K562 (cell line): ENCODE measurements at regions not wholly inside any gene's neighbourhood (a gene's known extent, or its start where the extent isn't known, plus 50 kb on each side); places are given as distances from the start of the nearest gene placed in this dataset.
A peak's percentile ranks its signal among the peaks of the same experiment; 100 is the strongest.

Experiments used
- ATAC-seq: fragments of 200-7000 bp; cut with Tn5 transposase; 3 replicates; pipeline ENCODE4 v1.9.1; 2020; ENCODE audit warnings: moderate library complexity
- BruUV-seq: library from RNA; stranded (reverse); fragments of 400-500 nt; replicated peaks from 2 replicates; lab custom pipeline; 2021; lab: Mats Ljungman, UMichigan
- CTCF ChIA-PET: fragments of 300-600 bp; formaldehyde crosslinking; extraction: SDS; loops from one replicate; lab custom pipeline; 2021; ENCODE audit warnings: low intra/inter-chr PET ratio; lab: Yijun Ruan, JAX
- POLR2A ChIA-PET: fragments of 300-600, 350-650 bp; sonication (Branson Sonifier 250); formaldehyde crosslinking; extraction: SDS; loops from one replicate; lab custom pipeline; 2021; ENCODE audit warnings: antibody characterized with exemption, inconsistent platforms; lab: Yijun Ruan, JAX
- DNase-seq, 4 experiments: peaks; one replicate each; pipeline versions ENCODE4 v3.0.0 to v3.0.0-alpha.2; 2011 to 2018; ENCODE audit warnings: low spot score in 3 of 4, mixed read lengths in 3 of 4; ENCODE audit errors: extremely low read depth in 1 of 4
- FAIRE-seq: peaks from 2 replicates; lab custom pipeline; 2011; peaks lifted over from hg19 to GRCh38; lab: Jason Lieb, UNC
- H2AFZ ChIP-seq: 2 replicates; pipeline ENCODE4 v1.6.0; 2011; ENCODE audit warnings: low read depth, low read length, control low read depth, inconsistent platforms
- H3K27ac ChIP-seq: fragments of 200-600 bp; 3 replicates; pipeline ENCODE4 v1.8.0; 2011; ENCODE audit warnings: low read depth, mild to moderate bottlenecking, control low read depth, inconsistent platforms, low read length, moderate library complexity, mixed read lengths; ENCODE audit errors: extremely low read depth
- H3K27me3 ChIP-seq, 2 experiments: fragments of 300-600 bp in 1 of 2; 2 replicates in 1 of 2; 3 replicates in 1 of 2; pipeline versions ENCODE4 v1.6.0 to v1.8.0; 2011; ENCODE audit warnings: inconsistent platforms in 2 of 2, low read length in 2 of 2, mild to moderate bottlenecking in 1 of 2, mixed read lengths in 1 of 2, moderate library complexity in 1 of 2; ENCODE audit not compliant: control insufficient read depth in 2 of 2, insufficient read depth in 2 of 2
- H3K36me3 ChIP-seq: fragments of 300-600 bp; 3 replicates; pipeline ENCODE4 v1.8.0; 2011; ENCODE audit warnings: mild to moderate bottlenecking, low read length, inconsistent platforms; ENCODE audit not compliant: control insufficient read depth, insufficient read depth
- H3K4me1 ChIP-seq, 2 experiments: fragments of 200-600 bp in 1 of 2; replicated peaks in 1 of 2; 2 replicates in 1 of 2; 3 replicates in 1 of 2; pipeline versions ENCODE4 v1.5.1 to v1.8.0; 2011; ENCODE audit warnings: inconsistent platforms in 2 of 2, low read length in 2 of 2, mild to moderate bottlenecking in 1 of 2, mixed read lengths in 1 of 2, moderate library complexity in 1 of 2; ENCODE audit not compliant: control insufficient read depth in 2 of 2, insufficient read depth in 2 of 2
- H3K4me2 ChIP-seq: 2 replicates; pipeline ENCODE4 v1.6.1; 2011; ENCODE audit warnings: low read length, control low read depth, inconsistent platforms, mixed read lengths; ENCODE audit not compliant: insufficient read depth
- H3K4me3 ChIP-seq: fragments of 200-600 bp; sonication (generic), shearing (Covaris generic); 2 replicates; pipeline ENCODE4 v1.5.1; 2016; ENCODE audit warnings: control low read depth, inconsistent platforms
- H3K79me2 ChIP-seq: fragments of 200-600 bp; 3 replicates; pipeline ENCODE4 v1.8.0; 2011; ENCODE audit warnings: low read length, inconsistent platforms; ENCODE audit not compliant: control insufficient read depth, insufficient read depth
- H3K9ac ChIP-seq, 2 experiments: 2 replicates each; pipeline versions ENCODE4 v1.6.0 to v1.6.1; 2011; ENCODE audit warnings: low read depth in 2 of 2, low read length in 2 of 2, control low read depth in 1 of 2, inconsistent platforms in 1 of 2, mild to moderate bottlenecking in 1 of 2, mixed read lengths in 1 of 2; ENCODE audit not compliant: insufficient read depth in 1 of 2
- H3K9me1 ChIP-seq: one replicate; pipeline ENCODE4 v1.6.0; 2011; ENCODE audit warnings: inconsistent platforms, mild to moderate bottlenecking, low read length, moderate library complexity; ENCODE audit not compliant: control insufficient read depth, insufficient read depth
- H3K9me3 ChIP-seq: replicated peaks from 2 replicates; pipeline ENCODE4 v1.5.1; 2011; ENCODE audit warnings: low read depth, low read length, inconsistent platforms; ENCODE audit not compliant: control insufficient read depth, insufficient read depth
- H4K20me1 ChIP-seq: replicated peaks from 2 replicates; pipeline ENCODE4 v1.6.1; 2011; ENCODE audit warnings: low read length, inconsistent platforms, mixed read lengths; ENCODE audit not compliant: control insufficient read depth, insufficient read depth
- CBFA2T2 ChIP-seq: fragments of 450-650 bp; conservative IDR thresholded peaks from 2 replicates; pipeline ENCODE4 v1.6.1; 2017; ENCODE audit warnings: mild to moderate bottlenecking
- FOXJ2 ChIP-seq: fragments of 200-800 bp; sonication (Bioruptor generic); IDR thresholded peaks from 2 replicates; pipeline ENCODE4 v1.6.1; 2016; ENCODE audit warnings: missing genetic modification characterization, missing compliant biosample characterization
- MYBL2 ChIP-seq, 2 experiments: fragments of 450-650 bp in 1 of 2; sonication (generic) in 1 of 2; formaldehyde crosslinking in 1 of 2; IDR thresholded peaks; 2 replicates each; pipeline versions ENCODE4 v1.6.1 to v1.8.1; 2017 to 2022; ENCODE audit warnings: borderline replicate concordance in 1 of 2, inconsistent platforms in 1 of 2, low read depth in 1 of 2, mild to moderate bottlenecking in 1 of 2, missing genetic modification reagents in 1 of 2, moderate library complexity in 1 of 2
- WGBS: fragments of 100-300 bp; shearing (Covaris generic); methylation state at CpG from one replicate; pipeline ENCODE4 v1.1.6; 2016; ENCODE audit warnings: low coverage, mixed read lengths; ENCODE audit not compliant: insufficient coverage; ENCODE audit errors: missing lambda C conversion rate; 5-methylcytosine and 5-hydroxymethylcytosine counted together
- in situ Hi-C: fragments of 300-500 bp; cut with MboI; formaldehyde crosslinking; loops from 4 replicates; pipeline ENCODE4 v1.15.0; 2018; ENCODE audit warnings: inconsistent platforms, mixed read lengths
- intact Hi-C: fragments of 100-400 bp; cut with micrococcal nuclease; formaldehyde crosslinking; loops from 2 replicates; pipeline ENCODE4 v1.14.2; 2022
- TF ChIP-seq, protein P1 (sequence below): sonication (generic); formaldehyde crosslinking; IDR thresholded peaks from 2 replicates; pipeline ENCODE4 v1.8.0; 2022; ENCODE audit warnings: mild to moderate bottlenecking, missing genetic modification reagents
- TF ChIP-seq, protein P2 (sequence below): fragments of 450-650 bp; IDR thresholded peaks from 2 replicates; pipeline ENCODE4 v1.6.1; 2016; ENCODE audit warnings: mild to moderate bottlenecking, moderate library complexity
- TF ChIP-seq, protein P3 (sequence below), 2 experiments: fragments of 200-800 bp in 1 of 2; sonication (Bioruptor generic) in 1 of 2; sonication (generic) in 1 of 2; formaldehyde crosslinking in 1 of 2; IDR thresholded peaks in 1 of 2; conservative IDR thresholded peaks in 1 of 2; 2 replicates each; pipeline versions ENCODE4 v1.5.0 to v1.6.1; 2016 to 2020; ENCODE audit warnings: missing compliant biosample characterization in 1 of 2, missing genetic modification characterization in 1 of 2, missing genetic modification reagents in 1 of 2

DNA sequence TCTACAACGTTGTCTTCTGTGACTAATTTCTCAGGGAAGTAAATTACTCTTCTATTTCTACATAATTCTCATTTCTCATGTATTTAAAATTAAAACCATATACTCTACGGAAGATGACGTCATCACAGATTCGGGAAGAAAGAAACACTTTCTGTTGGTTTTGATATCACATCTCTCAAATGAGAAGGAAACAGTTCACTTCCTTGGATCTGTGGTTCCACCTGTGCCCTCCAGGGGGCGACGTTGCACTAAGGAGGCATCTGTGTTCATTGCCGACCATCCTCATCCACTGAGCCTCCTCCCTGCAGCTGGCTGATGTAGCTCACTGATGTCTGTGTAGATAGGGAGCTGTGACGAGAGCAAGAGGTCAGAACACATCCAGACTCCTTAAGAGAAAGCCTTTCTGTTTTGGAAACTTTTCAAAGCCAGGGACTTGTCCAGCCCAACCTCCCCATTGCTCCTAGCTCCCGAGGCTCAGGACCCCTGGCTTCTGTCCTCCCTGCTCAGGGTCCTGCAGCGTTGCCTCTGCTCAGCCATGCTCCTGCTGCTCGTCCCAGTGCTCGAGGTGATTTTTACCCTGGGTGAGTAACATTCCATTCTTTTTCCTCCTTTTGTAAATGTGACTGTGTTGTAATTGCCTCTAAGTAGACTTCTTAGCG lies 172.7 kb upstream of the OR4E1 start:
- DNase-seq (peak; percentile 14 to 40 (median 22)), FAIRE-seq (peak; percentile 86), ATAC-seq (peak; percentile 77)
- no TSS peak for BruUV-seq
- Histone ChIP-seq H3K9me1 (no peaks in the 10 kb centered on the region), H3K9ac (no peak overlapping the region), H3K27ac (no peak overlapping the region), H3K4me1 (no peaks in the 10 kb centered on the region), H3K4me2 (no peak overlapping the region), H3K79me2 (no peaks in the 10 kb centered on the region), H3K4me3 (no peak overlapping the region), H2AFZ (no peak overlapping the region), H4K20me1 (no peaks in the 10 kb centered on the region), H3K27me3 (no peaks in the 10 kb centered on the region; a peak in 1 of 5 replicates), H3K9me3 (no peaks in the 10 kb centered on the region), H3K36me3 (no peaks in the 10 kb centered on the region)
- ChIA-PET CTCF (no interaction called here), POLR2A (interaction anchor here (0.9 kb wide), 1 partner anchor 21 kb away, joined by 3 read pairs; no protein-coding TSS in a partner anchor)
- intact Hi-C loops = no loop called here
- WGBS = under 1% methylated on average over 13 of the region's 13 CpGs
- in situ Hi-C loops = no loop called here
- TF ChIP-seq, protein P1, sequence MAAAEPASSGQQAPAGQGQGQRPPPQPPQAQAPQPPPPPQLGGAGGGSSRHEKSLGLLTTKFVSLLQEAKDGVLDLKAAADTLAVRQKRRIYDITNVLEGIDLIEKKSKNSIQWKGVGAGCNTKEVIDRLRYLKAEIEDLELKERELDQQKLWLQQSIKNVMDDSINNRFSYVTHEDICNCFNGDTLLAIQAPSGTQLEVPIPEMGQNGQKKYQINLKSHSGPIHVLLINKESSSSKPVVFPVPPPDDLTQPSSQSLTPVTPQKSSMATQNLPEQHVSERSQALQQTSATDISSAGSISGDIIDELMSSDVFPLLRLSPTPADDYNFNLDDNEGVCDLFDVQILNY (CRISPR knock-in tag) = no peak
- no peak for TF ChIP-seq MYBL2 (IDR thresholded peaks at IDR 0.05; ENCODE audit: low read depth)
- TF ChIP-seq MYBL2 (CRISPR knock-in tag; IDR thresholded peaks at IDR 0.05; ENCODE audit: borderline replicate concordance) = no peak
- TF ChIP-seq, protein P2, sequence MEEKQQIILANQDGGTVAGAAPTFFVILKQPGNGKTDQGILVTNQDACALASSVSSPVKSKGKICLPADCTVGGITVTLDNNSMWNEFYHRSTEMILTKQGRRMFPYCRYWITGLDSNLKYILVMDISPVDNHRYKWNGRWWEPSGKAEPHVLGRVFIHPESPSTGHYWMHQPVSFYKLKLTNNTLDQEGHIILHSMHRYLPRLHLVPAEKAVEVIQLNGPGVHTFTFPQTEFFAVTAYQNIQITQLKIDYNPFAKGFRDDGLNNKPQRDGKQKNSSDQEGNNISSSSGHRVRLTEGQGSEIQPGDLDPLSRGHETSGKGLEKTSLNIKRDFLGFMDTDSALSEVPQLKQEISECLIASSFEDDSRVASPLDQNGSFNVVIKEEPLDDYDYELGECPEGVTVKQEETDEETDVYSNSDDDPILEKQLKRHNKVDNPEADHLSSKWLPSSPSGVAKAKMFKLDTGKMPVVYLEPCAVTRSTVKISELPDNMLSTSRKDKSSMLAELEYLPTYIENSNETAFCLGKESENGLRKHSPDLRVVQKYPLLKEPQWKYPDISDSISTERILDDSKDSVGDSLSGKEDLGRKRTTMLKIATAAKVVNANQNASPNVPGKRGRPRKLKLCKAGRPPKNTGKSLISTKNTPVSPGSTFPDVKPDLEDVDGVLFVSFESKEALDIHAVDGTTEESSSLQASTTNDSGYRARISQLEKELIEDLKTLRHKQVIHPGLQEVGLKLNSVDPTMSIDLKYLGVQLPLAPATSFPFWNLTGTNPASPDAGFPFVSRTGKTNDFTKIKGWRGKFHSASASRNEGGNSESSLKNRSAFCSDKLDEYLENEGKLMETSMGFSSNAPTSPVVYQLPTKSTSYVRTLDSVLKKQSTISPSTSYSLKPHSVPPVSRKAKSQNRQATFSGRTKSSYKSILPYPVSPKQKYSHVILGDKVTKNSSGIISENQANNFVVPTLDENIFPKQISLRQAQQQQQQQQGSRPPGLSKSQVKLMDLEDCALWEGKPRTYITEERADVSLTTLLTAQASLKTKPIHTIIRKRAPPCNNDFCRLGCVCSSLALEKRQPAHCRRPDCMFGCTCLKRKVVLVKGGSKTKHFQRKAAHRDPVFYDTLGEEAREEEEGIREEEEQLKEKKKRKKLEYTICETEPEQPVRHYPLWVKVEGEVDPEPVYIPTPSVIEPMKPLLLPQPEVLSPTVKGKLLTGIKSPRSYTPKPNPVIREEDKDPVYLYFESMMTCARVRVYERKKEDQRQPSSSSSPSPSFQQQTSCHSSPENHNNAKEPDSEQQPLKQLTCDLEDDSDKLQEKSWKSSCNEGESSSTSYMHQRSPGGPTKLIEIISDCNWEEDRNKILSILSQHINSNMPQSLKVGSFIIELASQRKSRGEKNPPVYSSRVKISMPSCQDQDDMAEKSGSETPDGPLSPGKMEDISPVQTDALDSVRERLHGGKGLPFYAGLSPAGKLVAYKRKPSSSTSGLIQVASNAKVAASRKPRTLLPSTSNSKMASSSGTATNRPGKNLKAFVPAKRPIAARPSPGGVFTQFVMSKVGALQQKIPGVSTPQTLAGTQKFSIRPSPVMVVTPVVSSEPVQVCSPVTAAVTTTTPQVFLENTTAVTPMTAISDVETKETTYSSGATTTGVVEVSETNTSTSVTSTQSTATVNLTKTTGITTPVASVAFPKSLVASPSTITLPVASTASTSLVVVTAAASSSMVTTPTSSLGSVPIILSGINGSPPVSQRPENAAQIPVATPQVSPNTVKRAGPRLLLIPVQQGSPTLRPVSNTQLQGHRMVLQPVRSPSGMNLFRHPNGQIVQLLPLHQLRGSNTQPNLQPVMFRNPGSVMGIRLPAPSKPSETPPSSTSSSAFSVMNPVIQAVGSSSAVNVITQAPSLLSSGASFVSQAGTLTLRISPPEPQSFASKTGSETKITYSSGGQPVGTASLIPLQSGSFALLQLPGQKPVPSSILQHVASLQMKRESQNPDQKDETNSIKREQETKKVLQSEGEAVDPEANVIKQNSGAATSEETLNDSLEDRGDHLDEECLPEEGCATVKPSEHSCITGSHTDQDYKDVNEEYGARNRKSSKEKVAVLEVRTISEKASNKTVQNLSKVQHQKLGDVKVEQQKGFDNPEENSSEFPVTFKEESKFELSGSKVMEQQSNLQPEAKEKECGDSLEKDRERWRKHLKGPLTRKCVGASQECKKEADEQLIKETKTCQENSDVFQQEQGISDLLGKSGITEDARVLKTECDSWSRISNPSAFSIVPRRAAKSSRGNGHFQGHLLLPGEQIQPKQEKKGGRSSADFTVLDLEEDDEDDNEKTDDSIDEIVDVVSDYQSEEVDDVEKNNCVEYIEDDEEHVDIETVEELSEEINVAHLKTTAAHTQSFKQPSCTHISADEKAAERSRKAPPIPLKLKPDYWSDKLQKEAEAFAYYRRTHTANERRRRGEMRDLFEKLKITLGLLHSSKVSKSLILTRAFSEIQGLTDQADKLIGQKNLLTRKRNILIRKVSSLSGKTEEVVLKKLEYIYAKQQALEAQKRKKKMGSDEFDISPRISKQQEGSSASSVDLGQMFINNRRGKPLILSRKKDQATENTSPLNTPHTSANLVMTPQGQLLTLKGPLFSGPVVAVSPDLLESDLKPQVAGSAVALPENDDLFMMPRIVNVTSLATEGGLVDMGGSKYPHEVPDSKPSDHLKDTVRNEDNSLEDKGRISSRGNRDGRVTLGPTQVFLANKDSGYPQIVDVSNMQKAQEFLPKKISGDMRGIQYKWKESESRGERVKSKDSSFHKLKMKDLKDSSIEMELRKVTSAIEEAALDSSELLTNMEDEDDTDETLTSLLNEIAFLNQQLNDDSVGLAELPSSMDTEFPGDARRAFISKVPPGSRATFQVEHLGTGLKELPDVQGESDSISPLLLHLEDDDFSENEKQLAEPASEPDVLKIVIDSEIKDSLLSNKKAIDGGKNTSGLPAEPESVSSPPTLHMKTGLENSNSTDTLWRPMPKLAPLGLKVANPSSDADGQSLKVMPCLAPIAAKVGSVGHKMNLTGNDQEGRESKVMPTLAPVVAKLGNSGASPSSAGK = no peak
- no peak for TF ChIP-seq FOXJ2
- TF ChIP-seq, protein P3, sequence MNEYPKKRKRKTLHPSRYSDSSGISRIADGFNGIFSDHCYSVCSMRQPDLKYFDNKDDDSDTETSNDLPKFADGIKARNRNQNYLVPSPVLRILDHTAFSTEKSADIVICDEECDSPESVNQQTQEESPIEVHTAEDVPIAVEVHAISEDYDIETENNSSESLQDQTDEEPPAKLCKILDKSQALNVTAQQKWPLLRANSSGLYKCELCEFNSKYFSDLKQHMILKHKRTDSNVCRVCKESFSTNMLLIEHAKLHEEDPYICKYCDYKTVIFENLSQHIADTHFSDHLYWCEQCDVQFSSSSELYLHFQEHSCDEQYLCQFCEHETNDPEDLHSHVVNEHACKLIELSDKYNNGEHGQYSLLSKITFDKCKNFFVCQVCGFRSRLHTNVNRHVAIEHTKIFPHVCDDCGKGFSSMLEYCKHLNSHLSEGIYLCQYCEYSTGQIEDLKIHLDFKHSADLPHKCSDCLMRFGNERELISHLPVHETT (CRISPR knock-in tag; conservative IDR thresholded peaks at IDR 0.05 in 1 of 2, IDR thresholded peaks at IDR 0.05 in 1 of 2) = no peak
- TF ChIP-seq CBFA2T2 = no peak
